Heart right ventricle (tissue), 16 donors: ENCODE measurements at regions not wholly inside any gene's neighbourhood (a gene's known extent, or its start where the extent isn't known, plus 50 kb on each side); places are given as distances from the start of the nearest gene placed in this dataset.

Experiments used
- ATAC-seq, 8 donors: fragments of 200-7000 bp; cut with Tn5 transposase; one replicate each; pipeline ENCODE4 v1.9.1; 2020; ENCODE audit warnings: mild to moderate bottlenecking in 8 of 8, moderate library complexity in 8 of 8, moderate number of reproducible peaks in 1 of 8
- DNase-seq, 2 donors: peaks; one replicate each; pipeline ENCODE4 v3.0.0-alpha.2; 2020
- H3K27ac ChIP-seq, 10 donors: fragments of 200-600 bp; sonication (generic) in 2 of 10; one replicate each; pipeline versions ENCODE4 v1.5.0 to v1.8.0; 2020 to 2022; ENCODE audit warnings: mild to moderate bottlenecking in 3 of 10
- H3K27me3 ChIP-seq, 7 donors: fragments of 200-600 bp; one replicate each; pipeline ENCODE4 v1.8.0; 2021 to 2022; ENCODE audit warnings: mild to moderate bottlenecking in 2 of 7
- H3K36me3 ChIP-seq, 9 donors: fragments of 200-600 bp; sonication (generic) in 1 of 9; one replicate each; pipeline versions ENCODE4 v1.5.0 to v1.8.0; 2020 to 2022; ENCODE audit warnings: mild to moderate bottlenecking in 2 of 9
- H3K4me1 ChIP-seq, 9 donors: fragments of 200-600 bp; sonication (generic) in 1 of 9; one replicate each; pipeline versions ENCODE4 v1.5.0 to v1.8.0; 2020 to 2022; ENCODE audit warnings: mild to moderate bottlenecking in 4 of 9
- H3K4me3 ChIP-seq, 10 donors: fragments of 200-600 bp; sonication (generic) in 2 of 10; one replicate each; pipeline versions ENCODE4 v1.5.0 to v1.8.0; 2020 to 2022; ENCODE audit warnings: mild to moderate bottlenecking in 7 of 10, moderate library complexity in 2 of 10
- H3K9me3 ChIP-seq, 11 donors: fragments of 200-600 bp in 10 of 11; sonication (generic) in 2 of 11; one replicate each; pipeline versions ENCODE4 v1.5.0 to v1.8.0; 2013 to 2022; ENCODE audit warnings: mild to moderate bottlenecking in 2 of 11, control low read depth in 1 of 11, moderate library complexity in 1 of 11
- WGBS, 2 donors: extraction: QIAGEN DNeasy Blood & Tissue Kit; methylation state at CpG; one replicate each; pipeline ENCODE4 v1.1.7; 2013; ENCODE audit warnings: inconsistent platforms in 1 of 2; 5-methylcytosine and 5-hydroxymethylcytosine counted together
- intact Hi-C, 10 donors: fragments of 100-400 bp; cut with DNase I; formaldehyde crosslinking; loops; one replicate each; pipeline versions ENCODE4 v1.11.1 to v1.14.2; 2022
- TF ChIP-seq, protein P1 (sequence below), 9 donors: fragments of 200-600 bp; sonication (generic) in 2 of 9; IDR thresholded peaks; one replicate each; pipeline versions ENCODE4 v1.5.0 to v1.8.0; 2021 to 2022; ENCODE audit warnings: antibody characterized with exemption in 9 of 9, mild to moderate bottlenecking in 5 of 9, moderate library complexity in 1 of 9
- donor health status: Arrhythmogenic right ventricular cardiomyopathy.
- donor health status: ischemic (EF 13 %, LVEDD 7.1; RV severe dilation, severe dysfunction).
- donor health status: healthy with polysubstance abuse.
- donor health status: DM: no; HTN: yes; CAD: no.
- donor health status: DM: no; HTN: no; CAD: no.
- donor health status: ischemic (EF 25% LVEDD 6.9; RV normal size, moderate dysfunction).
- donor health status: ischemic (EF 25% LVEDD 5.7; RV mildly dilated, moderate dysfunction).
- donor health status: healthy.
- donor health status: DM: yes; HTN: yes; CAD: no.
- donor health status: Ischemic cardiomyopathy.
- donor health status: ischemic (EF 35%, LVEDD 5.7; RV mildly dilated, moderate dysfunction).
- donor health status: nonischemic (EF 11% LVEDD 7.7; RV severe dilation, severe dysfunction).
- donor health status: DM: yes; HTN: yes; CAD: no.
- donor health status: PGD.
- donor health status: ischemic (EF 29% LVEDD 5.4; RV normal size, mild dysfunction).
- donor health status: nonischemic (EF 23%, LVEDD 6.1; RV moderate dilation, normal function).

DNA sequence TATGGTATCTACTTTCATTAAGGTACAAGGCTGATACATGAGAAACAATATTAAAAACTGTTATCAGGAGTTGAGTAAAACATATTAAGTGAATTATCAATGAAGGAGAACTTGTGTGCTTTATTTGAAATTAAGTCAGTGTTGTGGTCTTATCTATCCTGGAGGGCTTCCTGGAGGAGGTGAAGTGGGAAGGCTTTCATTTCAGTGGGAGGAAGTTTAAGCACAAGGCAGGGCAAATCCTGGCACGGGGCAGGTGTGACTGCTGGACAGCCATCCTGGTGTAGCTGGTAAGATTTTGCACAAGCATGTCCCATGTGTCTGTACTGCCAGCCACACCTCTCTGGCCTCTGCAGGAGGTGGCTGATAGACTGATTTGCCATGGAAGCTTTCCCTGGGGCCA is 159.7 kb upstream of the SKOR2 start:
- Histone ChIP-seq H3K27ac (no peak overlapping the region), H3K27me3 (peaks cover 0 to 22% (median 11%) of the 10 kb centered on the region in 7 donors), H3K9me3 (no peaks in the 10 kb centered on the region), H3K36me3 (no peaks in the 10 kb centered on the region), H3K4me1 (peaks cover 0 to 6% (median 0%) of the 10 kb centered on the region in 9 donors), H3K4me3 (no peak overlapping the region)
- 61 to 80% methylated on average over 1 of the region's 1 CpG for WGBS, 2 donors
- TF ChIP-seq, protein P1, sequence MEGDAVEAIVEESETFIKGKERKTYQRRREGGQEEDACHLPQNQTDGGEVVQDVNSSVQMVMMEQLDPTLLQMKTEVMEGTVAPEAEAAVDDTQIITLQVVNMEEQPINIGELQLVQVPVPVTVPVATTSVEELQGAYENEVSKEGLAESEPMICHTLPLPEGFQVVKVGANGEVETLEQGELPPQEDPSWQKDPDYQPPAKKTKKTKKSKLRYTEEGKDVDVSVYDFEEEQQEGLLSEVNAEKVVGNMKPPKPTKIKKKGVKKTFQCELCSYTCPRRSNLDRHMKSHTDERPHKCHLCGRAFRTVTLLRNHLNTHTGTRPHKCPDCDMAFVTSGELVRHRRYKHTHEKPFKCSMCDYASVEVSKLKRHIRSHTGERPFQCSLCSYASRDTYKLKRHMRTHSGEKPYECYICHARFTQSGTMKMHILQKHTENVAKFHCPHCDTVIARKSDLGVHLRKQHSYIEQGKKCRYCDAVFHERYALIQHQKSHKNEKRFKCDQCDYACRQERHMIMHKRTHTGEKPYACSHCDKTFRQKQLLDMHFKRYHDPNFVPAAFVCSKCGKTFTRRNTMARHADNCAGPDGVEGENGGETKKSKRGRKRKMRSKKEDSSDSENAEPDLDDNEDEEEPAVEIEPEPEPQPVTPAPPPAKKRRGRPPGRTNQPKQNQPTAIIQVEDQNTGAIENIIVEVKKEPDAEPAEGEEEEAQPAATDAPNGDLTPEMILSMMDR (IDR thresholded peaks at IDR 0.05), result no peak
- intact Hi-C loops, result no loop called here
- DNase-seq (no peak), ATAC-seq (no peak)

GRCh38 chr18:47410139-47410538 is 158.7 kb upstream of the SKOR2 start:
- no peak overlapping the region for H3K27ac ChIP-seq
- no peak overlapping the region for H3K4me3 ChIP-seq
- peaks cover 0 to 6% (median 0%) of the 10 kb centered on the region in 9 donors for H3K4me1 ChIP-seq
- intact Hi-C loops, result no loop called here
- H3K9me3 ChIP-seq, result no peaks in the 10 kb centered on the region
- 65 to 70% methylated on average over 6 of the region's 6 CpGs for WGBS, 2 donors
- peaks cover 0 to 19% (median 8%) of the 10 kb centered on the region in 7 donors for H3K27me3 ChIP-seq
- TF ChIP-seq, protein P1 (IDR thresholded peaks at IDR 0.05), result no peak
- no peak for DNase-seq
- no peaks in the 10 kb centered on the region for H3K36me3 ChIP-seq
- ATAC-seq, result no peak

DNA sequence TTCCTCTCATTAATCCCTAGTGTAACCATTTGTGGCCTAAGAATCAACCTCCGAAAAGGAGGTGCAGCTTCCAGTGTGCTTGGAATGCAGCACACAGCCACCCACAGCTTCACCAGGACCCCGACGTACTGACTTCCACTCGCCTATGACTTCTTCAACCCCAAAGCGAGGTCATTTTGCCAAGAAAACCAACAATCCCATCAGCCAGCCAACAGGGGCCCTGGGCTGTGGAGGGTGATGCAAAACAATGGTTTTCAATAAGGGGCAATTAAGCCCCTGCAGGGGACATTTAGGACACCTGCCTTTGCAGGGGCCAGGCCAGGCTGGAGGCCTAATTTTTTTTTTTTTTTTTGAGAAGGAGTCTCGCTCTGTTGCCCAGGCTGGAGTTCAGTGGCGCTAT is 158.1 kb upstream of the SKOR2 start:
- Histone ChIP-seq H3K4me1 (peaks cover 0 to 6% (median 0%) of the 10 kb centered on the region in 9 donors), H3K4me3 (no peak overlapping the region), H3K36me3 (no peaks in the 10 kb centered on the region), H3K27me3 (peaks cover 0 to 13% (median 4%) of the 10 kb centered on the region in 7 donors), H3K27ac (no peak overlapping the region), H3K9me3 (no peaks in the 10 kb centered on the region)
- DNase-seq, result no peak
- no peak for ATAC-seq
- intact Hi-C loops, result no loop called here
- TF ChIP-seq, protein P1 (IDR thresholded peaks at IDR 0.05), result no peak
- 88 to 91% methylated on average over 7 of the region's 7 CpGs for WGBS, 2 donors

DNA sequence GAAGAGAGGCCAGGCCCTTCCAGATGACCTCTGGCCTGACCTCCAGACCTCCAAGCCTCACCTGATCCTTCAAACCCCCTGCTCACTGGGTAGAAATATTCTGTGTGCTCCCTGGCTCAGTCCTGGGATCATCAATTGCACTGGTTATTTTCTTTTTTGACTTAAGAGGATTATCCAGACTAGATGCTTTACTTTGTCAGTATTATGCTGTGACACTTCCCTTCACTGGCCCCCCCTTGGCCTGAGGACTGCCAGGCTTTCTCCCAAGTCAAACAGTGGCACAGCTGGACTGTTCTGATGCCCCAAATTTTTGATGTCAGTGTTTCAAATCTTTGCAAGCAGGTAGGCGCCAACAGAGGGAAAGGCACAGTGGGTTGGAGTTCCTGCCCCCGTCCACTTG is 156.3 kb upstream of the SKOR2 start:
- no peak overlapping the region for H3K4me3 ChIP-seq
- peaks cover 0 to 6% (median 0%) of the 10 kb centered on the region in 9 donors for H3K4me1 ChIP-seq
- ATAC-seq (no peak), DNase-seq (no peak)
- intact Hi-C loops, result no loop called here
- H3K27me3 ChIP-seq, result peaks cover 0 to 5% (median 0%) of the 10 kb centered on the region in 7 donors
- no peaks in the 10 kb centered on the region for H3K36me3 ChIP-seq
- 88 to 91% methylated on average over 2 of the region's 2 CpGs for WGBS, 2 donors
- H3K27ac ChIP-seq, result no peak overlapping the region
- TF ChIP-seq, protein P1 (IDR thresholded peaks at IDR 0.05), result no peak
- H3K9me3 ChIP-seq, result no peaks in the 10 kb centered on the region
